ENCODE measurements at regions not wholly inside any gene's neighbourhood (a gene's known extent, or its start where the extent isn't known, plus 50 kb on each side); places are given as distances from the start of the nearest gene placed in this dataset.

GRCh38 chr1:201676641-201677040, 137.7 kb downstream of the NAV1 start:
- intact Hi-C loops (cut with micrococcal nuclease): no loop called here
- H3K27ac ChIP-seq (replicated peaks): peak overlapping the region; percentile 58
- TF ChIP-seq, protein P1, sequence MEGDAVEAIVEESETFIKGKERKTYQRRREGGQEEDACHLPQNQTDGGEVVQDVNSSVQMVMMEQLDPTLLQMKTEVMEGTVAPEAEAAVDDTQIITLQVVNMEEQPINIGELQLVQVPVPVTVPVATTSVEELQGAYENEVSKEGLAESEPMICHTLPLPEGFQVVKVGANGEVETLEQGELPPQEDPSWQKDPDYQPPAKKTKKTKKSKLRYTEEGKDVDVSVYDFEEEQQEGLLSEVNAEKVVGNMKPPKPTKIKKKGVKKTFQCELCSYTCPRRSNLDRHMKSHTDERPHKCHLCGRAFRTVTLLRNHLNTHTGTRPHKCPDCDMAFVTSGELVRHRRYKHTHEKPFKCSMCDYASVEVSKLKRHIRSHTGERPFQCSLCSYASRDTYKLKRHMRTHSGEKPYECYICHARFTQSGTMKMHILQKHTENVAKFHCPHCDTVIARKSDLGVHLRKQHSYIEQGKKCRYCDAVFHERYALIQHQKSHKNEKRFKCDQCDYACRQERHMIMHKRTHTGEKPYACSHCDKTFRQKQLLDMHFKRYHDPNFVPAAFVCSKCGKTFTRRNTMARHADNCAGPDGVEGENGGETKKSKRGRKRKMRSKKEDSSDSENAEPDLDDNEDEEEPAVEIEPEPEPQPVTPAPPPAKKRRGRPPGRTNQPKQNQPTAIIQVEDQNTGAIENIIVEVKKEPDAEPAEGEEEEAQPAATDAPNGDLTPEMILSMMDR (IDR thresholded peaks at IDR 0.05; ENCODE audit: borderline replicate concordance): no peak
- no peaks in the 10 kb centered on the region for H3K27me3 ChIP-seq (ENCODE audit: low read depth)
- no peaks in the 10 kb centered on the region for H3K36me3 ChIP-seq
- H3K4me3 ChIP-seq: no peak overlapping the region
- no peak for DNase-seq
- H3K9me3 ChIP-seq (replicated peaks): no peaks in the 10 kb centered on the region
- H3K4me1 ChIP-seq: peaks cover 69% of the 10 kb centered on the region

- no peaks in the 10 kb centered on the region for H3K9me3 ChIP-seq (replicated peaks)
- no peaks in the 10 kb centered on the region for H3K27me3 ChIP-seq (ENCODE audit: low read depth)
- H3K4me1 ChIP-seq: peaks cover 68% of the 10 kb centered on the region
- H3K27ac ChIP-seq (replicated peaks): peak overlapping the region; percentile 36
- DNase-seq: no peak
- H3K4me3 ChIP-seq: no peak overlapping the region
- H3K36me3 ChIP-seq: no peaks in the 10 kb centered on the region
- intact Hi-C loops (cut with micrococcal nuclease): no loop called here
- TF ChIP-seq, protein P1 (IDR thresholded peaks at IDR 0.05; ENCODE audit: borderline replicate concordance): no peak
Measured at GRCh38 chr1:201678264-201679101, 139.6 kb downstream of the NAV1 start.

GRCh38 chr1:201681375-201681774, 142.4 kb downstream of the NAV1 start:
- Histone ChIP-seq H3K27me3 (ENCODE audit: low read depth) (no peaks in the 10 kb centered on the region), H3K9me3 (replicated peaks) (no peaks in the 10 kb centered on the region), H3K4me1 (peaks cover 55% of the 10 kb centered on the region), H3K27ac (replicated peaks) (peak overlapping the region; percentile 34), H3K36me3 (no peaks in the 10 kb centered on the region), H3K4me3 (no peak overlapping the region)
- intact Hi-C loops (cut with micrococcal nuclease): no loop called here
- DNase-seq: peak; percentile 43
- TF ChIP-seq, protein P1 (IDR thresholded peaks at IDR 0.05; ENCODE audit: borderline replicate concordance): no peak

DNA sequence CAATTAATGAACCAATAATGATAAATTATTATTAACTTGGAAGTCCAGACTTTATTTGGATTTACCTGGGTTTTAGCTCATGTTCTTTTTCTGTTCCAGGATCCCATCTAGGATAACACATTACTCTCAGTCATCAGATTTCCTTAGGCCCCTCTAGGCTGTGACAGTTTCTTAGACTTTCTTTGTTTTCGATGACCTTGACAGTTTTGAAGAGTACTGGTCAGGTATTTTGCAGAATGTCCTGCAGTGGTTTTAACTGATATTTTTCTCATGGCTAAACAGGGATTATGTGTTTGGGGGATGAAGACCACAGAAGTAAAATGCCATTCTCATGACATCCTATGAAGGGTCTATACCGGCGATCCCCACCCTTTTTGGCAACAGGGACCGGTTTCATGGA, 144.0 kb downstream of the NAV1 start:
- Histone ChIP-seq H3K4me3 (no peak overlapping the region), H3K4me1 (peaks cover 47% of the 10 kb centered on the region), H3K36me3 (no peaks in the 10 kb centered on the region), H3K27me3 (ENCODE audit: low read depth) (no peaks in the 10 kb centered on the region), H3K27ac (replicated peaks) (no peak overlapping the region), H3K9me3 (replicated peaks) (no peaks in the 10 kb centered on the region)
- DNase-seq: no peak
- TF ChIP-seq, protein P1 (IDR thresholded peaks at IDR 0.05; ENCODE audit: borderline replicate concordance): no peak
- intact Hi-C loops (cut with micrococcal nuclease): no loop called here

DNA sequence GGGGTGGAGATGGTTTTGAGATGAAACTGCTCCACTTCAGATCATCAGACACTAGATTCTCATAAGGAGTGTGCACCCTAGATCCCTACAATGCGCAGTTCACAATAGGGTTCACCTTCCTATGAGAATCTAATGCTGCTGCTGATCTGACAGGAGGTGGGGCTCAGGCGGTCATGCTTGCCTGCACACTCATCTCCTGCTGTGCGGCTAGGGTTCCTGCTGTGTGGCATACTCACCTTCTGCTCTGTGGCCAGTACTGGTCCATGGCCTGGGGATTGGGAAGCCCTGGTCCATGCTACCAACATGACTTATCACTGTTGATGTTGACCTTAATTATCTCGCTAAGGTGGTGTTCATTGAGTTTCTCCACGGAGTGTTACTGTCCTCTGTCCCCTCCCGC, 144.5 kb downstream of the NAV1 start:
- H3K36me3 ChIP-seq: no peaks in the 10 kb centered on the region
- intact Hi-C loops (cut with micrococcal nuclease): no loop called here
- no peak for DNase-seq
- H3K9me3 ChIP-seq (replicated peaks): no peaks in the 10 kb centered on the region
- no peak overlapping the region for H3K27ac ChIP-seq (replicated peaks)
- no peak overlapping the region for H3K4me3 ChIP-seq
- H3K4me1 ChIP-seq: peaks cover 43% of the 10 kb centered on the region
- TF ChIP-seq, protein P1 (IDR thresholded peaks at IDR 0.05; ENCODE audit: borderline replicate concordance): no peak
- no peaks in the 10 kb centered on the region for H3K27me3 ChIP-seq (ENCODE audit: low read depth)

Data from left ventricle myocardium inferior (tissue), 1 donor.